ENCODE measurements at regions not wholly inside any gene's neighbourhood (a gene's known extent, or its start where the extent isn't known, plus 50 kb on each side); places are given as distances from the start of the nearest gene placed in this dataset.

DNA sequence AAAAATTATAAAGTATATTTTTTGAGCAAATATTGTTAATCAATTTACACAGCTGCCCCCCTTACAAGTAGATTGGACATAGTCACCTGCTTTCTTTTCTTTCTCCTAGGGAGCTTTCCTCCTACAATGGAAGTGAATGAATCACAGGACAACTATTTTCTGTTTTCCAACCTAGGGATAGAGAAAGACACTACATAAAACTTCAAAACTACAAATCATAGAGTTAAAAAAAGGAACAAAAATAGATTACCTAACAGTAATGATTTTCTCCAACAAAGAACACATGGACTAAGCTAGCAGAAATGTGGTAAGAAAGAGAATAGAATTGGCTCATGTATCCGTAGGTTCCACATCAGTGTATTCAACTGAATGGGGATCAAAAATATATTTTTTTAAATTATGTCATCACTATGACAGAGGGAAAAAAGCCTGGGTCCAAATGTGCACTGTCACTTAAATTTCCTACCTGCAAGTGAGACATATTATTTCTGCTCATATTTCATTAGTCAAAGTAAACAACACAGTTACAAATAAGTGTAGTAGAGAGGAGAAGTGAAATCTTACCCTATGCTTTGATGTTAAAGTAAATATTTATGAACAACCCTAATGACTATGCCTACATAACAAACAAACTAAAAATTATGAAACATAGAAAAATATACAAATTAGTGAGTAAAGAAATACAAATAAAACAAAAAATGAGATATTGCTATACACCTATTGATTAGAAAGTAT, 756.7 kb downstream of the SOCS6 start:
- TF ChIP-seq, protein P1, sequence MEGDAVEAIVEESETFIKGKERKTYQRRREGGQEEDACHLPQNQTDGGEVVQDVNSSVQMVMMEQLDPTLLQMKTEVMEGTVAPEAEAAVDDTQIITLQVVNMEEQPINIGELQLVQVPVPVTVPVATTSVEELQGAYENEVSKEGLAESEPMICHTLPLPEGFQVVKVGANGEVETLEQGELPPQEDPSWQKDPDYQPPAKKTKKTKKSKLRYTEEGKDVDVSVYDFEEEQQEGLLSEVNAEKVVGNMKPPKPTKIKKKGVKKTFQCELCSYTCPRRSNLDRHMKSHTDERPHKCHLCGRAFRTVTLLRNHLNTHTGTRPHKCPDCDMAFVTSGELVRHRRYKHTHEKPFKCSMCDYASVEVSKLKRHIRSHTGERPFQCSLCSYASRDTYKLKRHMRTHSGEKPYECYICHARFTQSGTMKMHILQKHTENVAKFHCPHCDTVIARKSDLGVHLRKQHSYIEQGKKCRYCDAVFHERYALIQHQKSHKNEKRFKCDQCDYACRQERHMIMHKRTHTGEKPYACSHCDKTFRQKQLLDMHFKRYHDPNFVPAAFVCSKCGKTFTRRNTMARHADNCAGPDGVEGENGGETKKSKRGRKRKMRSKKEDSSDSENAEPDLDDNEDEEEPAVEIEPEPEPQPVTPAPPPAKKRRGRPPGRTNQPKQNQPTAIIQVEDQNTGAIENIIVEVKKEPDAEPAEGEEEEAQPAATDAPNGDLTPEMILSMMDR (conservative IDR thresholded peaks at IDR 0.05 in 1 of 2, IDR thresholded peaks at IDR 0.05 in 1 of 2; ENCODE audit: extremely low read depth in 1 of 2, insufficient read depth in 1 of 2, low read depth in 1 of 2, low read length in 2 of 2): no peak
- no peak for TF ChIP-seq EZH2 (IDR thresholded peaks at IDR 0.05; ENCODE audit: borderline replicate concordance, low read length)

All from mammary epithelial cell (primary cell).